ENCODE measurements at regions not wholly inside any gene's neighbourhood (a gene's known extent, or its start where the extent isn't known, plus 50 kb on each side); places are given as distances from the start of the nearest gene placed in this dataset.
"Not testable (repeated sequence)": the region's sequence is repeated elsewhere in the genome, so short reads cannot be mapped to it uniquely, and the experiment has no call there.

DNA sequence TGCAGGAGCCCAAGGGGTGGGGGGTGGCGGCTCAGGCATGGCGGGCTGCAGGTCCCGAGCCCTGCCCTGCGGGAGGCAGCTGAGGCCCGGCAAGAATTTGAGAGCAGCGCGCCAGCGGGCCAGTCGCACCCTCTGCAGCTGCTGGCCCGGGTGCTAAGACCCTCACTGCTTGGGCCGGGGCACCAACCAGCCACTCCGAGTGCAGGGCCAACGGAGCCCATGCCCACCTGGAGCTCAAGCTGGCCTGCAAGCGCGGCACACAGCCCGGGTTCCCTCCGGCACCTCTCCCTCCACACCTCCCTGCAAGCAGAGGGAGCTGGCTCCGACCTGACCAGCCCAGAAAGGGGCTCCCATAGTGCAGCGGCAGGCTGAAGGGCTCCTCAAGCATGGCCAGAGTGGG lies 758.2 kb upstream of the INTU start:
- no peak overlapping the region for H3K27ac Mint-ChIP-seq
- H3K27me3 Mint-ChIP-seq, result no peaks in the 10 kb centered on the region
- intact Hi-C loops (cut with micrococcal nuclease), result no loop called here
- no peaks in the 10 kb centered on the region for H3K36me3 Mint-ChIP-seq (ENCODE audit: low read depth)
- H3K4me3 Mint-ChIP-seq, result no peak overlapping the region
- peaks cover 10% of the 10 kb centered on the region for H3K9me3 Mint-ChIP-seq
- DNase-seq, result no peak
- no peaks in the 10 kb centered on the region for H3K4me1 Mint-ChIP-seq

DNA sequence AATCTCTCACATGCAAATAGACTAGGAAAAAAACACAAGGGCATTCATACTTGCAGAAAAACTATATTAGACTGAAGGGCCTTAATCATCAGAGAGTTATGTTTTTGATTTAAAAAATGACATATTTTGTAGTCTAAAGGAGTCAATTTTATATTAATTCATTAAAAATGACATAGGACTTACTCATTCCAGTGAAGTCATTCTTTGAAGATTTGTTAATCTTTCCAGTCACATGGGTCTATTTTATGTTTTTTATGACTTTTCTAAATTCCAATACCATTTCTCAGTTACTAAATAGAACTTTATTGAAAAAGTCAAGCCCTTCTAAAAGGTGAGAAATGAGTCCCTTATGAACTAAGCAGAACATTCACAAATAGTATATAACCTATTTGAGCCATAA lies 743.8 kb upstream of the INTU start:
- intact Hi-C loops (cut with micrococcal nuclease), result no loop called here
- H3K4me1 Mint-ChIP-seq, result no peaks in the 10 kb centered on the region
- no peak overlapping the region for H3K4me3 Mint-ChIP-seq
- H3K27ac Mint-ChIP-seq, result no peak overlapping the region
- no peaks in the 10 kb centered on the region for H3K36me3 Mint-ChIP-seq (ENCODE audit: low read depth)
- DNase-seq, result no peak
- no peaks in the 10 kb centered on the region for H3K9me3 Mint-ChIP-seq
- H3K27me3 Mint-ChIP-seq, result no peaks in the 10 kb centered on the region

DNA sequence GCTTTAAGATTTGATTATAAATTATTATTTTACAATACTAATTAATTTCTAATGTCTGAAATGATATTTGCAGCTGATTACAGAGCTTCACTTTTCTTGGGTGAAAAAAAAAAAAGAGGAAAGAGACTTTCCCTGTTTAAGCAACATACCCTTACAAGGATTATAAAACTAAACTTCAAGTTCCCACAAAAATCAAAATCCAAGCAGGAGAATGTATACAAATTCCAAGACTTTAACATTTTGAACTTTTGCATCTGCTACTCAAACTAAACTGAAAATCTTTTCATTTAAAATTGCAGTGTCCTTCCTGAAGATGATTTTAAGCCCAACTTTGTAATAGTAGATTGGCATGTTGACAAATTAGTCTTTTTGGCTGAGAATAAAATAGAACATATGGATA lies 742.4 kb upstream of the INTU start:
- no peaks in the 10 kb centered on the region for H3K4me1 Mint-ChIP-seq
- H3K27me3 Mint-ChIP-seq, result no peaks in the 10 kb centered on the region
- no peak for DNase-seq
- H3K4me3 Mint-ChIP-seq, result no peak overlapping the region
- intact Hi-C loops (cut with micrococcal nuclease), result no loop called here
- H3K27ac Mint-ChIP-seq, result no peak overlapping the region
- no peaks in the 10 kb centered on the region for H3K9me3 Mint-ChIP-seq
- no peaks in the 10 kb centered on the region for H3K36me3 Mint-ChIP-seq (ENCODE audit: low read depth)

DNA sequence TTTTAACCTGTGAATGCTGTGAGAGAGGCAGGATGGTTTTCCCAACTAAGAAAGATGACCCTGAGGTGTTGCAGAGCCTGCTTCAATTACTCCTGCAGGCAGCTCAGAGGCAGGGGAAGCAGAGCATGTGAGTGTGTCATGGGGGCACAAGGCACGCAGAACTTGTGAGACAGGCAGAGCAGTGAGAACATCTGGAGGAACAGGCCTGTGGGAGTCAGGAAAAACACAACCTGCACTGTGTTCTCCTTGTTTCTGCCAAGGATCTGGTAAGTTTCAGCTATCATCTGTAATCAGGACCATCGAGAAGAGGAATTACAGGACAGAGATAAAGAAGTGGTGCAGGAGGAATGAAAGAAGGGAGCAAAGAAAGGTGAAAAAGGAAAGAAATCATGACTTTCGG lies 741.8 kb upstream of the INTU start:
- no peak overlapping the region for H3K27ac Mint-ChIP-seq
- no peaks in the 10 kb centered on the region for H3K36me3 Mint-ChIP-seq (ENCODE audit: low read depth)
- no peak overlapping the region for H3K4me3 Mint-ChIP-seq
- no peaks in the 10 kb centered on the region for H3K9me3 Mint-ChIP-seq
- no peak for DNase-seq
- no peaks in the 10 kb centered on the region for H3K27me3 Mint-ChIP-seq
- H3K4me1 Mint-ChIP-seq, result no peaks in the 10 kb centered on the region
- intact Hi-C loops (cut with micrococcal nuclease), result no loop called here

DNA sequence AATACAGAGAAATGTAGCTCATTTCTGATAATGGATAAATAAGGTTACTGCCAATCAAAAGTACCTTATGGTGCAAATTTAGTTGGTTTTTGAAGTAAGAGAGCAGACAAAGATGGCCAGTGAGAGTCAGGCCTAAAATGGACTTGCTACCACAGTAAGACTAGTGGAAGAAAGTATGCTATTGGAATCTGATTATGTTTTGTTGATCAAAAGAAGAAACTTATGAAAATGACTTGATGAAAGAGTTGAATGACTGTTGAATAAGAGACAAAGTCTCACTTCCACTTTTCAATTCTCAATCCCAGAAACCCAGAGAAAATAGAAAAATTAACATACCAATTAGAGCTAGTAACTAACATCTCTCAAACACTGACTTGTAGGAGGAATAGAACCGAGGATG lies 737.8 kb upstream of the INTU start:
- H3K36me3 Mint-ChIP-seq (ENCODE audit: low read depth), result no peaks in the 10 kb centered on the region
- H3K27ac Mint-ChIP-seq, result no peak overlapping the region
- no peak overlapping the region for H3K4me3 Mint-ChIP-seq
- DNase-seq, result no peak
- H3K4me1 Mint-ChIP-seq, result no peaks in the 10 kb centered on the region
- intact Hi-C loops (cut with micrococcal nuclease), result no loop called here
- H3K27me3 Mint-ChIP-seq, result no peaks in the 10 kb centered on the region
- no peaks in the 10 kb centered on the region for H3K9me3 Mint-ChIP-seq

DNA sequence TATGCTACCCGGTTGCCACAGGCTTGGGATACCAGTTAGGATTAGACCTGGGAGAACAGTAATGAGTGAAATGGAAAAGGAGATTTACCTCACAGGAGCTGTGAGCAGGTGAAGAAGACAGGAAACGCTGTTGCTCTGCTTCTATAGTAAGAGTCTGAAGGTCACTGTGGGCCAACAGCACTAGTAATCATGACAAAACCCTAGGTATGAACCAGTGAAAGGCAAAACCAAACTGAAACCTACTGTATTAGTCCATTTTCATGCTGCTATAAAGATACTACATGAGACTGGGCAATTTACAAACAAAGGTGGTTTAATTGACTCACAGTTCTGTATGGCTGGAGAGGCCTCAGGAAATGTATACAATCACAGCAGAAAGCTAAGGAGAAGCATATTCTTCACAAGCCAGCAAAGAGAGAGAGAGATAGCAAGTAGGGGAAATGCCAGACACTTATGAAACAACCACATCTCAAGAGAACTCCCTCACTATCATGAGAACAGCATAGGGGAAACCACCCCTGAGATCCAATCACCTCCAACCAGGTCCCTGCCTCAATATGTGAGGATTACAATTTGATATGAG lies 736.7 kb upstream of the INTU start:
- Mint-ChIP-seq H3K4me1 (no peaks in the 10 kb centered on the region), H3K4me3 (no peak overlapping the region), H3K27ac (no peak overlapping the region), H3K36me3 (ENCODE audit: low read depth) (no peaks in the 10 kb centered on the region), H3K9me3 (no peaks in the 10 kb centered on the region), H3K27me3 (no peaks in the 10 kb centered on the region)
- DNase-seq, result no peak
- intact Hi-C loops (cut with micrococcal nuclease), result no loop called here

DNA sequence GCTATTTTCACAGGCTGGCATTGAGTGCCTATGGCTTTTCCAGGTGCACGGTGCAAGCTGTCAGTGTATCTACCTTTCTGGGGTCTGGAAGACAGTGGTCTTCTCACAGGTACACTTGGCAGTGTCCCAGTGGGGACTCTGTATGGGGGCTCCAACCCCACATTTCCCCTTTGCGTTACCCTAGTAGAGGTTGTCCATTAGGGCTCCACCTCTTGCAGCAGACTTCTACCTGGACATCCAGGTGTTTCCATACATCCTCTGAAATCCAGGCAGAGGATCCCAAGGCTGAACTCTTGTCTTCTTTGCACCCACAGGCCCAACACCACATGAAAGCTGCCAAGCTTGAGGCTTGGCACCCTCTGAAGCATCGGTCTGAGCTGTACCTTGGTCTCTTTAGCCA lies 735.7 kb upstream of the INTU start:
- Mint-ChIP-seq H3K9me3 (no peaks in the 10 kb centered on the region), H3K4me3 (no peak overlapping the region), H3K27me3 (no peaks in the 10 kb centered on the region), H3K27ac (no peak overlapping the region), H3K36me3 (ENCODE audit: low read depth) (no peaks in the 10 kb centered on the region), H3K4me1 (no peaks in the 10 kb centered on the region)
- DNase-seq, result no peak
- intact Hi-C loops (cut with micrococcal nuclease), result no loop called here

DNA sequence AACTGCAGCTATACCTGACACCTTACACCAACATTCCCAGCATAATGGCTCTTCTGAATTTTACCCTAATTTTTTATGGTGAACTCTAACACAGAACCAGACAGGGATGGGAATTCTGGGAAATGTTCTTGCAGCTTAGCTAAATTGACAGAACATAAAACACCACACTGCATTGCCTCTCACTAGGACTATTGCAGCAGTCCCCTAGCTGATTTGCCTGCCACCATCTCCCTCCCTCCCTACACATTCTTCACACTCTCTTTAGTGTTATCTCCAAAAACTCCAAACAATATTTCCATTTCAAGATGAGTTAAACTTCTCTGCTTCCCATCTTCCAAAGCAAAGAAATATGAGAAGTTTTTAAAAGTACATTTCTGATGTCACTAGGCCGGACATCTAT lies 733.9 kb upstream of the INTU start:
- Mint-ChIP-seq H3K27me3 (no peaks in the 10 kb centered on the region), H3K27ac (no peak overlapping the region), H3K4me1 (no peaks in the 10 kb centered on the region), H3K9me3 (no peaks in the 10 kb centered on the region), H3K4me3 (no peak overlapping the region), H3K36me3 (ENCODE audit: low read depth) (no peaks in the 10 kb centered on the region)
- intact Hi-C loops (cut with micrococcal nuclease), result no loop called here
- no peak for DNase-seq

DNA sequence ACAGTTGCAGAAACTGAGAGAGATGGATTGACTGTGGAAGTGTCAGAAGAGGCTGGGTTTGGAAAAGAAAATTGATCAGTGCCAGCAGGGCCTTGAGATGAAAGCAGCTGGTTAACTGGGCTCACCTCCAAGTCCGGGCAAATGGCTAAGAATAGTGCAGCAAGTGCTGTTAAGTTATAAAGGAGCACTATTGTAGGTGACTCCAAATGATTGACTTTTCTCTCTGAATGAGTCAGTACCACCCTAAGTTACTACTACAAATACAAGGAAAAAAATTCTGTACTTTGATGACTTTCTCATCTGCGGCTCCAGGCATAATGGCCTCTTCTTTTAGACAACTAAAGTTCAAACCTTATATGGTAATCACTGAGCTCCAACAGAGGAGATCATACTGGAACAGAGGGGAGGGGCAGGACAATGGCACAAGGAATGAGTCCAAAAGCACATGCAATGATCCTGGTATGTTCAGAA lies 733.4 kb upstream of the INTU start:
- Mint-ChIP-seq H3K27ac (no peak overlapping the region), H3K36me3 (ENCODE audit: low read depth) (no peaks in the 10 kb centered on the region), H3K9me3 (no peaks in the 10 kb centered on the region), H3K4me3 (no peak overlapping the region), H3K27me3 (no peaks in the 10 kb centered on the region), H3K4me1 (no peaks in the 10 kb centered on the region)
- no peak for DNase-seq
- intact Hi-C loops (cut with micrococcal nuclease), result no loop called here

DNA sequence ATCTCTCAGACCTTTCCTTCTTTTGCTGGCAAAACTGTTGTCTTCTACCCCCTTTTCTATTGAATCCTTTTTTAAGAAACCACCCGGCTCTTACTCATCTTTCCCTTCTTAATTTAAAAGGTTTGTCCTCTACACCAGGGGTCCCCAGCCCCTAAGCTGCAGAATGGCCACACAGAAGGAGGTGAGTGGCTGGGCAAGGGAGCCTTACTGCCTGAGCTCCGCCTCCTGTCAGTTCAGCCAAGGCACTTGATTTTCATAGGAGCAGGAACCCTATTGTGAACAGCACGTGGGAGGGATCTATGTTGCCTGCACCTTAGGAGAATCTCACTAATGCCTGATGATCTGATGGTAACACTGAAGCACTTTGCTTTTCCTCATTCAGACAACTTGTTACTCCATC lies 726.3 kb upstream of the INTU start:
- H3K4me1 Mint-ChIP-seq, result no peaks in the 10 kb centered on the region
- H3K4me3 Mint-ChIP-seq, result no peak overlapping the region
- DNase-seq, result no peak
- H3K27me3 Mint-ChIP-seq, result no peaks in the 10 kb centered on the region
- H3K27ac Mint-ChIP-seq, result no peak overlapping the region
- no peaks in the 10 kb centered on the region for H3K36me3 Mint-ChIP-seq (ENCODE audit: low read depth)
- peaks cover 3% of the 10 kb centered on the region for H3K9me3 Mint-ChIP-seq
- intact Hi-C loops (cut with micrococcal nuclease), result no loop called here

DNA sequence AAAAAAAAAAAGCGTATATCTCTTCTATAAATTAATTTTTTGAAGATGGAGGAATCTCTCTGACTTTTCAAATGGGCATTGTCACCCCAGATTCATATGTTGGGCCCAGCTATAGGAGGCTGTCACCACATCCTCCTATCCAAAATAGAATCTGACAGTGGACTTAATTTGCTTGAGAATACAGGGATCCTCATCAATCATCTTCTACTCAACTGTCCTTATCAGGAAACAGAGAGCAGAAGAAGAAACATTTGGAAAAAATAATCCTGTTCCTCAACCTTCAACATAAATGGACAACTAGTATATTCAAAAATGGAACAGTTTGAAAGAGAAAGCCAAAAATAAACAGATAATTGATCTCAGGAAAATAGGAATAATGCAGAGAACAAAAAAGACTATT lies 725.4 kb upstream of the INTU start:
- Mint-ChIP-seq H3K4me1 (no peaks in the 10 kb centered on the region), H3K4me3 (no peak overlapping the region), H3K27me3 (no peaks in the 10 kb centered on the region), H3K36me3 (ENCODE audit: low read depth) (no peaks in the 10 kb centered on the region), H3K27ac (no peak overlapping the region), H3K9me3 (peaks cover 3% of the 10 kb centered on the region)
- no peak for DNase-seq
- intact Hi-C loops (cut with micrococcal nuclease), result no loop called here

DNA sequence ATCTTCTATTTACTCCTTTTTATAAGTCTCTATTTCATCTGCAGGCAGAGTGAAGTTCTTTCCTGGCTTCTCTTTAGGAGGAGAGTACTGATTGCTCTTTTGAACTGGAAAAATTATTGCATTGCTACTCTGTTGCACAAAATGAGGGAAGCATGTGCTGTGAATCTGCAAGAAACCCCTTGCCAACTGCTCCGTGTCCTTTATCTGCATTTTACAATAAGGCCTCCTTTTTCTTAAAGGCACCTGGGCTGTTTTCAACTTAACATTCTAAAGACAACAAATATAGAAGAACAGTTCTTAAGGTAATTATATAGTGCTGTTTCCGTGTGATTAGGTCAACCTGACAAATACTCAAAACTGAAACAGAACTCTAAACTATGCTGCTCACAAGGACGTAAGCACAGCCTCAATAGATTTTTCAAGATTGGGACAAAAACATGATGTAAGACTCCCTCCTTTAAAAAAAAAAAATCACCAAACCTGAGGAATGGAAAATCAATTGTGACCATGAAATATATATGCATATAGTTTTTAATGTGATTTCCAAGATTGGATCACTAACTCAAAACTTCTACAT lies 716.6 kb upstream of the INTU start:
- no peak overlapping the region for H3K4me3 Mint-ChIP-seq
- intact Hi-C loops (cut with micrococcal nuclease), result no loop called here
- peaks cover 4% of the 10 kb centered on the region for H3K9me3 Mint-ChIP-seq
- H3K4me1 Mint-ChIP-seq, result no peaks in the 10 kb centered on the region
- no peaks in the 10 kb centered on the region for H3K27me3 Mint-ChIP-seq
- DNase-seq, result no peak
- no peak overlapping the region for H3K27ac Mint-ChIP-seq
- H3K36me3 Mint-ChIP-seq (ENCODE audit: low read depth), result no peaks in the 10 kb centered on the region

DNA sequence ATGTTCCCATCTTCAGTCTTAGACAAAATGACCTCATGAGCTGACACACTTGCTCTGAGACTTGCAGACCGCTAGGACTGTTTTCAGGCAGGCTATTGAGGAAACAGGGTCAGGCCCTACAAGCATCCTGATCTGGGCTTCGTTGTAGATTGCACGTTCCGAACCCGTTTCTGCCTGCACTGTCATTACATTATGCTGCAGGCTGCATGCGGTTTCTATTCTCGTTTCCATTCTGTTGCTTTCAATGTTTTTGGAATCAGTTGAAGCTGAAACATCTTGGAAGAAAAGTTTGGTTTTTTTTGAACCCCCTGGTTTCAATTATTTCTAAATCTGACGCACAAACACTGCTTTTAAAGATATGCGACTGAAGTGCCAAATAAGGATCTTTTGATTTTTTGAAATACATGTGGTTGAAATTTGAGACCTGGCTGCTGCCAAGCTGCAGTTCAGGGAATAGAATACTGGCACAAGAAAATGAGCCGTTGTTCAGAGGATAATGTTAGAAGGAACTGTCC lies 716.1 kb upstream of the INTU start:
- Mint-ChIP-seq H3K4me1 (no peaks in the 10 kb centered on the region), H3K27me3 (no peaks in the 10 kb centered on the region), H3K27ac (no peak overlapping the region), H3K9me3 (peaks cover 4% of the 10 kb centered on the region), H3K36me3 (ENCODE audit: low read depth) (no peaks in the 10 kb centered on the region), H3K4me3 (no peak overlapping the region)
- intact Hi-C loops (cut with micrococcal nuclease), result no loop called here
- DNase-seq, result no peak

DNA sequence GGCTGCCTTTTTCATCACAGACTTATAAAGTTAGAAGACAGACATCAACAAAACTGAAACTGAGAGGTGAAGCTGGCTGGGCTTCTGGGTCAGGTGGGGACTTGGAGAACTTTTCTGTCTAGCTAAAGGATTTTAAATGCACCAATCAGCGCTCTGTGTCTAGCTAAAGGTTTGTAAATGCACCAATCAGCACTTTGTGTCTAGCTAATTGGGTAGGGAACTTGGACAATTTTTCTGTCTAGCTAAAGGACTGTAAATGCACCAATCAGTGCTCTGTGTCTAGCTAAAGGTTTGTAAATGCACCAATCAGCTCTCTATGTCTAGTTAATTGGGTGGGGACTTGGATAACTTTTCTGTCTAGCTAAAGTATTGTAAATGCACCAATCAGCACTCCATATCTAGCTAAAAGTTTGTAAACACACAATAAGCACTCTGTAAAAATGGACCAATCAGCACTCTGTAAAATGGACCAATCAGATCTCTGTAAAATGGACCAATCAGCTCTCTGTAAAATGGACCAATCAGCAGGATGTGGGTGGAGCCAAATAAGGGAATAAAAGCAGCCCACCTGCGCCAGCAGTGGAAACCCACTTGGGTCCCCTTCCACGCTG lies 710.3 kb upstream of the INTU start:
- H3K27me3 Mint-ChIP-seq; H3K4me3 Mint-ChIP-seq; H3K27ac Mint-ChIP-seq; H3K4me1 Mint-ChIP-seq; DNase-seq; intact Hi-C loops (cut with micrococcal nuclease); H3K9me3 Mint-ChIP-seq; H3K36me3 Mint-ChIP-seq (ENCODE audit: low read depth): not testable (repeated sequence)

DNA sequence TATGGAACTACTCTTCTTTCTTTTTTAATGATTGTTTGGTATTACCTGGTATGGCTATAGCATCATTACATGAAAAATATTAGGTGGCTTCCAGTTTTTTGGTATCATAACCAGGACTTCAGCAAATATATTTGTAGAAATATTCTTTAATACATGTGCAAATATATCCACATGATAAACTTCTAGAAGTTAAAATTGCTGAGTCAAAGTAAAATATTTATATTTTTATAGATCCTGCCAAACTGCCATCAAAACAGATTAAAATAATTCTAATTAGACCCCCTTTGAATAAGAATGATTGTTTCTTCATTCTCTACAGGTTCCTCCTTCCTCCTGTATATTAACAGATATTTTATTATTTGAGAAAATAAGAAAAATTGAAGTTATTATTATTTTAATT lies 708.5 kb upstream of the INTU start:
- Mint-ChIP-seq H3K4me3 (no peak overlapping the region), H3K4me1 (no peaks in the 10 kb centered on the region), H3K27me3 (no peaks in the 10 kb centered on the region), H3K27ac (no peak overlapping the region), H3K36me3 (ENCODE audit: low read depth) (no peaks in the 10 kb centered on the region), H3K9me3 (no peaks in the 10 kb centered on the region)
- no peak for DNase-seq
- intact Hi-C loops (cut with micrococcal nuclease), result no loop called here
